Mucosa of rectum (tissue), 2 donors: ENCODE measurements at regions not wholly inside any gene's neighbourhood (a gene's known extent, or its start where the extent isn't known, plus 50 kb on each side); places are given as distances from the start of the nearest gene placed in this dataset.
"Not testable (repeated sequence)": the region's sequence is repeated elsewhere in the genome, so short reads cannot be mapped to it uniquely, and the experiment has no call there.

Source experiments
- H3K27ac ChIP-seq, 2 donors: one replicate each; pipeline ENCODE4 v1.7.0; 2013; ENCODE audit warnings: inconsistent platforms in 2 of 2, low read depth in 2 of 2, low read length in 2 of 2
- H3K27me3 ChIP-seq, 2 donors: one replicate each; pipeline ENCODE4 v1.7.0; 2013; ENCODE audit warnings: low read length in 2 of 2; ENCODE audit not compliant: control insufficient read depth in 2 of 2, insufficient read depth in 2 of 2
- H3K36me3 ChIP-seq, 2 donors: one replicate each; pipeline ENCODE4 v1.7.0; 2013; ENCODE audit warnings: low read length in 2 of 2; ENCODE audit not compliant: control insufficient read depth in 2 of 2, insufficient read depth in 2 of 2
- H3K4me1 ChIP-seq, 2 donors: one replicate each; pipeline ENCODE4 v1.7.0; 2013; ENCODE audit warnings: low read length in 2 of 2, mild to moderate bottlenecking in 1 of 2; ENCODE audit not compliant: control insufficient read depth in 2 of 2, insufficient read depth in 2 of 2
- H3K4me3 ChIP-seq, 2 donors: one replicate each; pipeline ENCODE4 v1.7.0; 2013; ENCODE audit warnings: low read length in 2 of 2
- H3K9ac ChIP-seq, 2 donors: one replicate each; pipeline ENCODE4 v1.7.0; 2013; ENCODE audit warnings: low read length in 2 of 2, low read depth in 1 of 2, mild to moderate bottlenecking in 1 of 2
- H3K9me3 ChIP-seq, 2 donors: one replicate each; pipeline ENCODE4 v1.7.0; 2013; ENCODE audit warnings: low read length in 2 of 2; ENCODE audit not compliant: control insufficient read depth in 2 of 2
- donor health status: healthy.
- donor health status: Normal muscosa, but diverticular disease.

GRCh38 chr20:48514577-48514976, 313.2 kb downstream of the PREX1 start:
- not testable (repeated sequence) for H3K36me3 ChIP-seq, H3K27me3 ChIP-seq, H3K4me3 ChIP-seq, H3K9ac ChIP-seq, H3K27ac ChIP-seq, H3K9me3 ChIP-seq, H3K4me1 ChIP-seq

DNA sequence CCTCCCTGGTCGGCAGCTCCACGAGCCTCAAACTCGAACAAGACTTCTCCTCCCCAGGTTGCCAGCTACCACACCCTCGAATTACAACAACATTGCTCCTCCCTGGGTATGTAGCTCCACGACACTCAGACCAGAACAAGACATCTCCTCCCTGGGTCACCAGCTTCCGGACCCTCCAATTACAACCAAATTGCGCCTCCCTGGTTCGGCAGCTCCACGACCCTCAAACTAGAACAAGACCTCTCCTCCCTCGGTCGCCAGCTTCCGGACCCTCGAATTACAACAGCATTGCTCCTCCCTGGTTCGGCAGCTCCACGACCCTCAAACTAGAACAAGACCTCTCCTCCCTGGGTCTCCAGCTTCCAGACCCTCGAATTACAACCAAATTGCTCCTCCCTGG, 315.3 kb downstream of the PREX1 start:
- not testable (repeated sequence) for H3K36me3 ChIP-seq, H3K9me3 ChIP-seq, H3K27ac ChIP-seq, H3K27me3 ChIP-seq, H3K4me1 ChIP-seq, H3K9ac ChIP-seq, H3K4me3 ChIP-seq

- H3K4me3 ChIP-seq, H3K36me3 ChIP-seq, H3K27ac ChIP-seq, H3K9ac ChIP-seq, H3K27me3 ChIP-seq, H3K9me3 ChIP-seq, H3K4me1 ChIP-seq: not testable (repeated sequence)
Measured at GRCh38 chr20:48505066-48505465, 322.7 kb downstream of the PREX1 start.

DNA sequence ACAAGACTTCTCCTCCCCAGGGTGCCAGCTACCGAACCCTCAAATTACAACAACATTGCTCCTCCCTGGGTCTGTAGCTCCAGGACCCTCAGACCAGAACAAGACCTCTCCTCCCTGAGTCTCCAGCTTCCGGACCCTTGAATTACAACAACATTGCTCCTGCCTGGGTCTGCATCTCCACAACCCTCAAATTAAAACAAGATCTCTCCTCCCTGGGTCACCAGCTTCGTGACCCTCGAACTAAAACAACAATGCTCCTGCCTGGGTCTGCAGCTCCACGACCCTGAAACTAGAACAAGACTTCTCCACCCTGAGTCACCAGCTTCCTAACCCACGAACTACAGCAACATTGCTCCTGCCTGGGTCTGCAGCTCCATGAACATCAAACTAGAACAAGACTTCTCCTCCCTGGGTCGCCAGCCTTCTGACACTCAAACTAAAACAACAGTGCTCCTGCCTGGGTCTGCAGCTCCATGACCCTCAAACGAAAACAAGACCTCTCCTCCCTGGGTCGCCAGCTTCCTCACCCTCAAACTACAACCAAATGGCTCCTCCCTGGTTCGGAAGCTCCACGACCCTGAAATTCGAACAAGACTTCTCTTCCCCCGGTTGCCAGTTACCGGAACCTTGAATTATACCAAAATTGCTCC, 324.5 kb downstream of the PREX1 start:
- Histone ChIP-seq H3K4me3 (no peak overlapping the region), H3K36me3 (no peaks in the 10 kb centered on the region), H3K9ac (no peak overlapping the region), H3K4me1 (no peaks in the 10 kb centered on the region), H3K27ac (no peak overlapping the region), H3K9me3 (no peaks in the 10 kb centered on the region), H3K27me3 (no peaks in the 10 kb centered on the region)

- no peaks in the 10 kb centered on the region for H3K27me3 ChIP-seq
- no peak overlapping the region for H3K4me3 ChIP-seq
- no peak overlapping the region for H3K9ac ChIP-seq
- H3K36me3 ChIP-seq, result no peaks in the 10 kb centered on the region
- no peaks in the 10 kb centered on the region for H3K4me1 ChIP-seq
- H3K27ac ChIP-seq, result no peak overlapping the region
- no peaks in the 10 kb centered on the region for H3K9me3 ChIP-seq
Measured at GRCh38 chr20:48502758-48503157, 325.0 kb downstream of the PREX1 start.

DNA sequence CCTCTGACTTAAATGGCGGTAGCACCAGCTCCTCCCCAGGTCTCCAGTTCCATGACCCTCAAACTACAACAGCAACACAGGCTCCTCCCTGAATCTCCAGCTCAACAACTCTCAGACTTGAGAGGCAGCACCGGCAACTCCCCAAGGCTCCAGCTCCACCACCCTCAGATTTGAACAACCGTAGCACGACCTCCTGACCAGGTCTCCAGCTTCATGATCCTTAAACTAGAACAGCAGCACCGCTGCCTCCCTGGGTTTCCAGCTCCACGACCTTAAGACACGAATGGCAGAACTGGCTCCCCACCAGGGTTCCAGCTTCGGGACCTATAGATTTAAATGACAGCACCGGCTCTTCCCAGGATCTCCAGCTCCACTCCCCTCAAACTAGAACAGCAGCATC, 325.8 kb downstream of the PREX1 start:
- H3K9ac ChIP-seq, result no peak overlapping the region
- H3K4me1 ChIP-seq, result no peaks in the 10 kb centered on the region
- H3K27me3 ChIP-seq, result no peaks in the 10 kb centered on the region
- H3K9me3 ChIP-seq, result no peaks in the 10 kb centered on the region
- no peak overlapping the region for H3K27ac ChIP-seq
- no peak overlapping the region for H3K4me3 ChIP-seq
- no peaks in the 10 kb centered on the region for H3K36me3 ChIP-seq

DNA sequence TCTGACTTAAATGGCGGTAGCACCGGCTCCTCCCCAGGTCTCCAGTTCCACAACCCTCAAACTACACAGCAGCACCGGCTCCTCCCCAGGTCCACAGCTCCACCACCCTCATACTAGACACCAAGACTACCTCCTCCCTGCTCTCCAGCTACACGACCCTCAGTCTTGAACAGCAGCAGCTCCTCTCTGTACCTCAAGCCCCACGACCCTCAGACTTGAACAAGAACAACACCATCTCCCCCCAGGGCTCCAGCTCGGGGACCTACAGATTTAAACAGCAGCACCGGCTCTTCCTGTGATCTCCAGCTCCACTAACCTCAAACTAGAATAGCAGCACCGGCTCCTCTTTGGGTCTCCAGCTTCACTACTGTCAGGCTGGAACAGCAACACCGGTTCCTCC, 326.9 kb downstream of the PREX1 start:
- H3K36me3 ChIP-seq, result not testable (repeated sequence)

DNA sequence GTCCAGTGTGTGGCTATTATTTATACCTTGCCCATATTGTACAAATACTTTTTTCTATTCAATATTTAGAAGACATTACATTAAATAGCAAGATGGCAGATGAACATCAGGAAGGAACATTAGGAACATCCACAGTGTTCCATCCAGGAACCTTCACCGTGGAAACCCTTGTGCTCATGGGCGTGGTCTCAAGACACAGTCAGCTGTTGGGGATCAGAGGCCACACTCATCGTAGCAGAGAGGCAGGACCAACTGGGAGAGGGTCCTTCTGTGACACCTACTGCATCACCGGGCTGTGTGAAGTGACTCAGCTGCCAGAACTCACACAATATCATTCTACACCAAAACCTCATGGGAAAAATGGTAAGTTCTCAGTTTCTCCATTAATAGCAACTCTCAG, 328.9 kb downstream of the PREX1 start:
- H3K27ac ChIP-seq, H3K36me3 ChIP-seq, H3K27me3 ChIP-seq, H3K4me3 ChIP-seq, H3K4me1 ChIP-seq, H3K9me3 ChIP-seq, H3K9ac ChIP-seq: not testable (repeated sequence)

More for the DNA sequence above, 326.9 kb downstream of the PREX1 start:
- not testable (repeated sequence) for H3K27me3 ChIP-seq, H3K27ac ChIP-seq, H3K9ac ChIP-seq, H3K9me3 ChIP-seq, H3K4me1 ChIP-seq, H3K4me3 ChIP-seq

- H3K4me3 ChIP-seq, H3K36me3 ChIP-seq, H3K4me1 ChIP-seq, H3K9ac ChIP-seq, H3K9me3 ChIP-seq, H3K27me3 ChIP-seq, H3K27ac ChIP-seq: not testable (repeated sequence)
Measured at GRCh38 chr20:48498125-48498524, 329.7 kb downstream of the PREX1 start.

DNA sequence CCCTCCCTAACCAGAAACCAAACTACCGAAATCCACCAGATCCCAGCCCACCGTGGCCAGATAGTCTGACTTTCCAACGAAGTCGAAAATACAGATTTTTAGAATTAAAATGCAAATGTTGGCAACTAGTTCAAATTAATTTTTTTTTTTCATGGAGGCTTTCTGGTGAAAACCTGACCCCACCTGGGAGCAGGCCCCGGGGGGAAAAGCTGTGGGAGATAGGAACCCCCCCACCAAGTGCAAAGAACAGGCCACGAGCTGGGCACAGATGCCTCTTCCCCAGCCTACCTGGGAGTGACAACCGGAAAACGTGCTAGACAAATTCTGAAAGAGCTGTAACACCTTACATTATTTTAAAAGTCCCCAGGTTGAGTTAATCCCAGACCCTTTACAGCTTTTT, 333.8 kb downstream of the PREX1 start:
- no peak overlapping the region for H3K9ac ChIP-seq
- H3K4me3 ChIP-seq, result no peak overlapping the region
- H3K27ac ChIP-seq, result no peak overlapping the region
- no peaks in the 10 kb centered on the region for H3K4me1 ChIP-seq
- no peaks in the 10 kb centered on the region for H3K36me3 ChIP-seq
- H3K9me3 ChIP-seq, result no peaks in the 10 kb centered on the region
- H3K27me3 ChIP-seq, result no peaks in the 10 kb centered on the region

GRCh38 chr20:48493331-48493730, 334.5 kb downstream of the PREX1 start:
- not testable (repeated sequence) for H3K4me1 ChIP-seq, H3K4me3 ChIP-seq, H3K9ac ChIP-seq, H3K27me3 ChIP-seq, H3K27ac ChIP-seq, H3K9me3 ChIP-seq, H3K36me3 ChIP-seq
